ENCODE measurements at regions not wholly inside any gene's neighbourhood (a gene's known extent, or its start where the extent isn't known, plus 50 kb on each side); places are given as distances from the start of the nearest gene placed in this dataset.

DNA sequence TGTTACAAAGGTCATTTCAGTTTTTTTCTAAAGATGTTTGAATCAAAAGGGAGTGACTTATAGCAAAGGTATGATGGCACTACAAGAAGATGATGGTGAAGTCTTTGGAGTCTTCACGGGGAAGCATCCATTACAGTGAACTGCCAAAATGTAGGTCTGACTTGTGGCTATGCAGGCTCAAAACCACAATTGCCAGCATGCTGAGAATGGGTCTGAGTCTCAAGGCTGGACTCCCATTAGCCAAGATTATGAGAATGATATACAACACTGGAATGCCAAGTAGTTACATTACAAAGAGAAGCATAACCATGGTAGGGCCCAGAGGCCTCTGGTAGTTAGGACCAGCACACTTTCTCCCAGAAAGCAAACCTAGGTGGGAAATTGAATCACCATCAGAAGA is 194.2 kb downstream of the MTHFS start:
- TF ChIP-seq, protein P1, sequence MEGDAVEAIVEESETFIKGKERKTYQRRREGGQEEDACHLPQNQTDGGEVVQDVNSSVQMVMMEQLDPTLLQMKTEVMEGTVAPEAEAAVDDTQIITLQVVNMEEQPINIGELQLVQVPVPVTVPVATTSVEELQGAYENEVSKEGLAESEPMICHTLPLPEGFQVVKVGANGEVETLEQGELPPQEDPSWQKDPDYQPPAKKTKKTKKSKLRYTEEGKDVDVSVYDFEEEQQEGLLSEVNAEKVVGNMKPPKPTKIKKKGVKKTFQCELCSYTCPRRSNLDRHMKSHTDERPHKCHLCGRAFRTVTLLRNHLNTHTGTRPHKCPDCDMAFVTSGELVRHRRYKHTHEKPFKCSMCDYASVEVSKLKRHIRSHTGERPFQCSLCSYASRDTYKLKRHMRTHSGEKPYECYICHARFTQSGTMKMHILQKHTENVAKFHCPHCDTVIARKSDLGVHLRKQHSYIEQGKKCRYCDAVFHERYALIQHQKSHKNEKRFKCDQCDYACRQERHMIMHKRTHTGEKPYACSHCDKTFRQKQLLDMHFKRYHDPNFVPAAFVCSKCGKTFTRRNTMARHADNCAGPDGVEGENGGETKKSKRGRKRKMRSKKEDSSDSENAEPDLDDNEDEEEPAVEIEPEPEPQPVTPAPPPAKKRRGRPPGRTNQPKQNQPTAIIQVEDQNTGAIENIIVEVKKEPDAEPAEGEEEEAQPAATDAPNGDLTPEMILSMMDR (IDR thresholded peaks at IDR 0.05; ENCODE audit: insufficient read depth, low read depth, low read length) = no peak
- no peaks in the 10 kb centered on the region for H3K27me3 ChIP-seq (ENCODE audit: control insufficient read depth, insufficient read depth, low read length)
- ChIA-PET CTCF (no interaction called here), POLR2A (no interaction called here)
- H3K36me3 ChIP-seq (ENCODE audit: control insufficient read depth, insufficient read depth, low read length) = no peaks in the 10 kb centered on the region
- DNase-seq (ENCODE audit: low read depth) = no peak
- H3K4me3 ChIP-seq (ENCODE audit: low read depth, low read length) = no peak overlapping the region

DNA sequence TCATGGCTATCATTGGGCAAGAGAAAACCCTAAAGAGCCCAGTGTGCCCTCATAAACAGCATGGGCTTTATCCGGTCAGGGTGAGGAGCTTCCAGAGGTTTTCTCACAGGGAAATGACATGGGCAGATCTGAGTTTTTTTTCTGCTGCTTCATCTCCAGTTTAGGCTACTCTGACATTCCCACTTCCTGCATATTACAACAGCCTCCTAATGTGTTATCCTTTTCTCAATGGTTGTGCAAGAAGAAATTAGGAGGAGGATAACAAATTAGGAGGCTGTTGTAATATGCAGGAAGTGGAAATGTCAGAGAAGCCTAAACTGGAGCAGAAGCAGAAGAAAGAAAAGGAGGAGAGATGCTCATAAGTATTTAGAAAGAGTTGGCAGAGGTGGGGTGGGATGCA is 175.6 kb downstream of the MTHFS start:
- POLR2A ChIA-PET = no interaction called here
- Histone ChIP-seq H3K36me3 (ENCODE audit: control insufficient read depth, insufficient read depth, low read length) (no peaks in the 10 kb centered on the region), H3K27me3 (ENCODE audit: control insufficient read depth, insufficient read depth, low read length) (no peaks in the 10 kb centered on the region; the same call in none of the 2 replicates), H3K4me3 (ENCODE audit: low read depth, low read length) (no peak overlapping the region)
- CTCF ChIA-PET = no interaction called here
- TF ChIP-seq, protein P1 (IDR thresholded peaks at IDR 0.05; ENCODE audit: insufficient read depth, low read depth, low read length) = no peak
- no peak for DNase-seq (ENCODE audit: low read depth)

DNA sequence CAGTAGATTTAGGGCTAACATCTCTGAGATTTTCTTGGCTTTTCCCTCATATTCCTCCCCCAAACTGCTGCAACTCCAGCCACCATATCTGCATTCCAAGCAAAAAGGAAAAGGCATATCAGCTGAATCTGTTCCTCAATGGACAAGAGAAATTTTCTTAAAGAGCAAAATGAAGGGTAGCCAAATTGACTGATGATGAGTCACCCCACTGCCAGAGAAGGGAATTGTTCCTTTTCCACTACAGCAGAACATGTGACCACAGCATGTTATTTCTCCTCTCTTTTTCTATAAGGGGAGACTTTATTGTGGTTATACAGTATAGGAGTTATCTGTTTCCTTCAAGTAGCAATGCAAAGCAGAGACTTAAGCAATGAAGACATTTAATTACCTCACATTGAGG is 172.5 kb downstream of the MTHFS start:
- ChIA-PET CTCF (interaction anchor here (1.6 kb wide), 1 partner anchor 342 kb away, joined by 3 read pairs; no protein-coding TSS in a partner anchor), POLR2A (no interaction called here)
- no peak for DNase-seq (ENCODE audit: low read depth)
- H3K36me3 ChIP-seq (ENCODE audit: control insufficient read depth, insufficient read depth, low read length) = no peaks in the 10 kb centered on the region
- H3K4me3 ChIP-seq (ENCODE audit: low read depth, low read length) = no peak overlapping the region
- TF ChIP-seq, protein P1 (IDR thresholded peaks at IDR 0.05; ENCODE audit: insufficient read depth, low read depth, low read length) = no peak
- no peaks in the 10 kb centered on the region; the same call in 1 of the 2 replicates for H3K27me3 ChIP-seq (ENCODE audit: control insufficient read depth, insufficient read depth, low read length)

DNA sequence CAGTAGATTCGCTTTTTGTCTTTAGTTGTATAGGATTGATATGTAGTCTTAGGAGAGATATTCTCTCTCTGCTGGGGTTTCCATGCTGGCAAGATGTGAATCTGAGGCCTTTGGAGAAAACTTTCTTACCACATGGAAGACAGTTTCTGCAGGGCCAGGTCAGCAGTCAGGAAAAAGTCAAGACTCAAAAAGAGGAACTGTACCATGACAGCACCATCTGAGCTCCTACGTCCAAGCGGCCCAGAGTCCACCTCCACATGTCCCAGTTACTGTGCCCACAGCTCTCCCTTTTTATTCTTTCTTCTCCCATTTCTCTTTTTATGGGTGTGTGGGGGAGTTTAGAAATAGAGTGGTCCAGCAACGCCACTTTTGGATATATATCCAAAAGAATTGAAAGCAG is 172.0 kb downstream of the MTHFS start:
- no peaks in the 10 kb centered on the region for H3K36me3 ChIP-seq (ENCODE audit: control insufficient read depth, insufficient read depth, low read length)
- ChIA-PET CTCF (interaction anchor here (1.6 kb wide), 1 partner anchor 342 kb away, joined by 3 read pairs; no protein-coding TSS in a partner anchor), POLR2A (no interaction called here)
- no peak for DNase-seq (ENCODE audit: low read depth)
- TF ChIP-seq, protein P1 (IDR thresholded peaks at IDR 0.05; ENCODE audit: insufficient read depth, low read depth, low read length) = no peak
- H3K27me3 ChIP-seq (ENCODE audit: control insufficient read depth, insufficient read depth, low read length) = no peaks in the 10 kb centered on the region; the same call in 1 of the 2 replicates
- no peak overlapping the region for H3K4me3 ChIP-seq (ENCODE audit: low read depth, low read length)

DNA sequence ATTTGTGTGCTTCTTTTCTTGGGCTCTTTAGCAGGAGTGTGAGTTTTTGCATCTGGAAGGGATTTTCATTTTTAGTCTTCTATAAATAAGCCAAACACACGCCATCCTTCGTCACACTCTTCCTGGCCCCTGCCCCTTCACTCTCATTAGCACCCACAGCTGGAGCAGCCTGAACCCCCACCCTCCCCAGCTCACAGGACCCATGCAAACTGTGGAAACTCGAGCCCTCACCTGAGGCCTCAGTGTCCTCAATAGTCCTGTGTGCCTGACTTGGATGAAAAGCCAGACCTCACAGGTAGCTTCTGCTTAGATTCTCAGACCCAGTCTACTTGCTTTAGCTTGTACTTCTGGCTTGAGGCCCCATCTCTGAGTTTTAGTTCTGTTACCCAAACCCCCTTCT is 167.9 kb downstream of the MTHFS start:
- Histone ChIP-seq H3K4me3 (ENCODE audit: low read depth, low read length) (no peak overlapping the region), H3K27me3 (ENCODE audit: control insufficient read depth, insufficient read depth, low read length) (no peaks in the 10 kb centered on the region; the same call in 1 of the 2 replicates), H3K36me3 (ENCODE audit: control insufficient read depth, insufficient read depth, low read length) (no peaks in the 10 kb centered on the region)
- DNase-seq (ENCODE audit: low read depth) = no peak
- ChIA-PET POLR2A (no interaction called here), CTCF (no interaction called here)
- TF ChIP-seq, protein P1 (IDR thresholded peaks at IDR 0.05; ENCODE audit: insufficient read depth, low read depth, low read length) = no peak

All from BJ (cell line).